Activated T-cell treated with anti-CD3 and anti-CD28 coated beads, Interleukin-2, amount 50 U/mL, for 1 hour (primary cell): ENCODE measurements at regions not wholly inside any gene's neighbourhood (a gene's known extent, or its start where the extent isn't known, plus 50 kb on each side); places are given as distances from the start of the nearest gene placed in this dataset.
"Not testable (repeated sequence)": the region's sequence is repeated elsewhere in the genome, so short reads cannot be mapped to it uniquely, and the experiment has no call there.

Experiments used
- DNase-seq: peaks from one replicate; pipeline ENCODE4 v3.0.0-alpha.2; 2020

DNA sequence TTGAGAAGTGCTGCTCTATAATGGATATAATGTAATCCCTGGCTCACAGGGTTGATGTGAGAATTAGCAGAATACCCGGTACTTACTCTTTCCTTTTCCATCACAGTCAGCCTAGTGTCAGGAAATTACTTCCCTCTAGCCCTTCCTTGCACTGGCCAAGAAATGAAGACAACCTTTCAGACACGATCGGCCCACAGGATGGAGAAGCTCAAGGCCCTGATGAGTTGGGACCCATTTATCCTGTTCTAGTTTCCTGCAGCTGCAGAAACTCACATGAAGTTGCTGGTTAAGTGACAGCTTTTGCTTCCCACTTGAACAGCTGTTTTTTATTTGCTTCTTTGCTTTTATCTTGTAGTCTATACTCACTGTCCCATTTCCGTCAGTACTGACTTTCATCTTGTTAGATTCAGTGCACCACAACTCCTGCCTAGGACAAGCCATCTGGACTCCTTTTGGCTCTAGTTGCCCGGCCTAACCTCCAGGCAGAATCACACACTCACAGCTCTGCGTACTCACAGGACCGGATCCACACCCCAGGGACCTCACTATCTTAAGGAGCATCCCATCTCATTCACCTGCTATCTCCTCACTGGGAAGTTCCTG lies 325.1 kb upstream of the CHRNA7 start:
- not testable (repeated sequence) for DNase-seq

DNA sequence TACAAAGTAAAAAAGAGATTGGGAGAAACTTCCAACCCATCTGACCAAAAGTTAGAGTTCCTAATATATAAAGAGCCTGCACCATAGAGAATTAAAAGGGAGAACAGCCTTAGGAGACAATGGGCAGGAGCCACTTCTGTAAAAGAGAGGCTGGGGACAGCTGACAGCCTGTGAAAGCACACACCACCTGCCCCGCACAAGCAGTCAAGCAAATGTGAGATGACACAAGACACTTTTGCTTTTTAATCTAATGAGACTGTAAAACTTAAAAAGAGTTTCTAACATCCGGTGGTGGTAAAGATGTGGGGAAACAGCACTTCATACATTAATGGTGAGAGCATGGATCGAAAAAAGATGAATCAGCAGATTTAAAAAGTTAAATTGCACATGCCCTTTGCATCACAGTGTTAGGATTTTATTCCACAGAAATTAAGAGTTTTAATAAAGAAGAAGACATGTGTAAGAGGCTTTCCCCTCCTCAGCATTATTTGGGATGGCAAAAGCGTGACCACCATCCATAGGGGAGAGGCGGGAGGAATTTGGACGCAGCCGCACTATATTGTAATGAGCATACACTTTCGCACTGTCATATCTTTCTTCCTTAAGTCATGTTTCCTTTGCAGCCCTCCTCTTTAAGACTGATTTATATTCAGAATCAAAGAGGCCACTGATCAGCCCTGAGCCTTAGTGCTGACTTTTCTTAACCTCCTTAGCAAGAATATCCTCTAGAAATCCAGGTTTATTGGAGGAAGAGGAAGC lies 322.2 kb upstream of the CHRNA7 start:
- DNase-seq, result not testable (repeated sequence)

DNA sequence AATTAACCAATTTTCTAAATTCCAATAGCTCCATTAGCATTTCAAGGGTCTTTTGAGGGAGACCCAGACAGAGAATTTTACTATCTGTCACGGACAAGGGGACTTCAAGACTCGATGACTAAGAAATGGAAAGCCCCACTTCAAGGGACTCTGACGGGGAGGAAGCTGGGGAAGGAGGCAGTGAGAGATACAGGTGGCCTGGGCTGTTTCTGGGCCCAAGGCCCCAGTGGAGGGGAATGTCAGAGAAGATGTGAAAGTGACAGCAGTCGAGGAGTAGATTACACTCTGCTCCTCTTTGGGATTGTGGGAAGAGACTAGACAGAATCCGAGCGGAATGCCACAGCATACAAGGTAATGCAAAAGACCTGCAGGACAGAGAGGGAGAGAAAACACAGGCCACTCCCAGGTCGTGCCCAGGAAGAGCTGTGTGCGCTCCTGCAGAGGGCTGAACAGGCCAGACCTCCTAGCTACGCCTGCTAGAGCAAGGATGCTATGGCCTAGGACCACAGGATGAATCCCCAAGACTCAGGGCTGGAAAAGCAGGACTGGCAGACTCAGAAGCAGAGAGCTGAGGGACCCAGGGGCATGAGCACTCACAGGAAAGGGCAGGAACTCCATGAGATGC lies 321.5 kb upstream of the CHRNA7 start:
- DNase-seq, result not testable (repeated sequence)

DNA sequence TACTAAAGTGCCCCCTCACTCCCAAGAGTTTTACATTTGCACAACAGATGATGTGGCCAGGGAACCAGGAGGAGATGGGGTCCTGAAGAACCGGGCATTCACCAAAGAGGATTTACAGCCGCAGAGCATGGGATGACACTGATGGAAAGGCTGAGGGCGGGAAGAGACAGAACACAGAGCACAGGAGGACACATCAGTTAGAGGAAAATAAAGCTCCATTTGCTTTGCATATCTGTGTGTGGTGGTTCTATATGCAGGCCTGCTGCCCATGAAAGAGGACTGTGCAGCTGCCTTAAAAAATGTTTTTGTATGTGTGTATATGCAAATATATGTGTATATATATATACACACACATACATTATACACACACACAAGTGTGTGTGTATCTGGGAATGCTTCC lies 320.8 kb upstream of the CHRNA7 start:
- not testable (repeated sequence) for DNase-seq

DNA sequence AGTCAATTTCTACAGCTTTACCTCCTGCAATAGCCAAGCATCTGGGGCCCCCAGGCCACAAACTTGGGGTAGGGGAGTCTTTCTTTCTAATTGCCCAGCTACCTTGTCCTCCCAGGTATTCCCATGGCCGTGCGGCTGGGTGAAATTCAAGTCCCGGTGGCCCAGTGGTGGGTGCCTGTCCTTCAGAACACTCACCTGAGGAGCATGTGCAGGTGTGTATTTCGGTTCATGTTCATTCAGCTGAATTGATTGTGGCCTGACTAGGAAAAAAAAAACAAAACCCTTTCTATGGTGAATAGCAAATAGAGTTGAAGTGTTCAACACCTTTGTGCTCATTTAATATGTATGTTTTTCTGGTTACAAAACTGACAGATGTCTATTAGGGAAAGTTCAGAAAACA lies 319.5 kb upstream of the CHRNA7 start:
- DNase-seq, result not testable (repeated sequence)

DNA sequence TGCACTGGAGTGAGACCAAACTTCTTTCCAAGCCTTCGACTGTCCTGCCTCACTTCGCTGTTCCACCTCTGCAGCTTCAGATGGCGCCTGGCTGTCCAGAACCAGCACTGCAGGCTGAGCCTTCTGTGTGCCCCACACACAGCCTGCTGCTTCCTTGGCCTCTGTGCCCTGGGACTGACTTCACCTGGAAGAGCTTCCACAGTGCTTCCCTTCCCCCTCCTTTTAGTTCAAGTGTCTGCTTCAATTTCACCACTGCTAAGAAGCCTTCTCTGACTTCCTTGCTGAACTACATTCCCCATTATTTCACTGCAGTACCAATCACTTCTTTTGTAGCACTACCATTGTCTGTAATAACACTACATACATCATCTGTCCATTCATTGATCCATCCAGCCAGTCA lies 315.1 kb upstream of the CHRNA7 start:
- not testable (repeated sequence) for DNase-seq

DNA sequence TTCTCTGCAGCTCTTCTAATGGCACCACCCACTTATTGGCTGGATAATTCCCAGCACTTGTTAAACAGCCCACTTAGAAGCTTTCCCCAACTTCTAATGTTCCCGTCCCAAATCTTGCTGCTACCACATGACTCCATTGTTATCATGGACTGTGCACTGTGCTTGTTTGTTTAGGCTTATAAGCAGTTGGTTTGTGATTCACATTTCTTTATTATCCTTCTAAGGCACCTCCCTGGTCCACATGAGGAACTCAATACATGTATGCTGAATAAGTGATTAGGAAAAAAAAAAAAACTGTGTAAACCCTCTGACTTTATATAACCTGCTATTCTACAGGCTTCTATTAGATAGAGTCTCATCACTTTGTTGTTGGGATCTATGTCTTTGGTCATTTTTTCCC lies 311.7 kb upstream of the CHRNA7 start:
- DNase-seq, result not testable (repeated sequence)

DNA sequence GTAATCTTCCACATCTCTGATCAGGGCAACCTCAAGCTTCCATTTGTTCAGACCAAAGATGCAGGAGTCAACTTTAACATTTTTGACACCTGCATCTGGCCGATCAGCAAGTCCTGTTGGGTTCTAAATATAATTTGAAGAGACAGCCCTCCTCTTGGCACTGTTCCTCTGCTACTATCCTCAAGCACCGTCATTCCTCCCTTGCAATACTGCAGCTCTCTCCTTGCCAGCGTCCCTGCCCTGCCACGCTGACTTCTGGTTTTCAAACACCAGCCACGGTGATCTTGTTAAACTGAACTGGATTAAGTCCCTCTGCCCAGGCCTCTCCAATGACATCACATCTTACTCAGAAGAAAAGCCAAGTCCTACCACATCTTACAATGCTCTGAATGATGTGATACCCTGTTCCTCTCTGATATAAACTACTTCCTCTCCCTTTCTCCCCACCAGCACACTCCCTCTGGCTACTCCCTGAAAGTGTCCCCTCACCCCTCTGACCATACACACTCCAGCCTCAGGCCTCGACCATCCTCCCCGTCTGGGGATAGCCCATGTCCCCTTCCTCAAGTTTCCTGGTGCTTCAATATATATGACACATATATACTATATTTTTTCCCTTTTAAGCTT lies 310.8 kb upstream of the CHRNA7 start:
- DNase-seq, result not testable (repeated sequence)

DNA sequence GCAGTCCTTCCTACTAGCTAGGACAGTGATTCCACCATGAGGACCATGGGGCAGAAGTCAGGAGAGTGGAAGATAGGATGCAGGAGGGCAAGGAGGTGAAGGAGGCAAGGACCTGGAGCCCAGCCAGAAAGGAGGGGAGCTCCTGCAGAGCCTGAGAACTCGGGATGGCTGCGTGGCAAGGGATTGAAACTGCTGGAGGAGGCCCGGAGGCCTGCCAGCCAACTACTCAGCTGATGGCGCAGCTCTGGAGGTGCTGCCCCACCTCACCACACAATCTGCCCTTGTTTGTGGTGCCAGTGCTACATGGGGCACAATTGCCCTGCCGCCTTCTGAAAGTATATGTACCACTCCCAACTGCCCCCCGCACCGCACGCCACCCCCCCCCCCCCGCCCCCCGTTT lies 307.3 kb upstream of the CHRNA7 start:
- DNase-seq, result not testable (repeated sequence)

DNA sequence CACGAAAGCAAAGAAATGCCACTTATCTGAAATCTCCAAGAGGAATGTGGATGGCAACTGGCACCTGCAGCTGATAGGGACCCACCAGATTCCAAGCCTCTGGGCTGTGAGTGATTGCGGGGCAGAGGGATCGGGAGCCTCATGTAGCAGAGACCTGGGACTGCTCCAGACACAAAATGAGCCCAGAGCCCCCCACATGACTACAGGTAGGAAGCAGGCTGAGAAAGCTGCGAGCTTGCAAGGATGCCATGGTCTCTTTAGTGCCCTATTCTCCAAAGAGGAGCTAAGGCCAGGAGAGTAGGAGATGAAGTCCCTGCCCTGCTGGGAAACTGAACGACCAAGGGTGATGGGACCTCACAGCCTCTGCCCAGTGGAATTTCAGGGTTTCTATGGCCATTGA lies 305.4 kb upstream of the CHRNA7 start:
- not testable (repeated sequence) for DNase-seq

DNA sequence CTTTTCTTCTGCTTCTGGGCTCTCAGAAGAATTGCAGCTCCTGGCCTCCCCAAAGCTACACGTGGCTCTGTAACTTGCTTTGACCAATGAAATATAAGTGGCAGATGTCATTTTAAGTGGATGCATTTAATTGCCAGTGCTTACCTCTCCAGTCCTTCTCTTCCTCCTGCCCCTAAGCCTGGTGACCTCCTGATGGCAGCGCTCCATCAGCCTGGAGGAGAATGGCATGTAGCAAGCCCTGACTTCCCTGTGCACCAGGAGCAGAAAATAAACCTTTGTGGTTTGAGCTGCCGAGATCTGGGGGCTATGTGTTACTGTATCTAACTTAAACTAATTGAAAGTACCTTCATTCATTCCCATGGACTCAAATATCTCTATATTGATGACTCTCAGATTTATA lies 304.7 kb upstream of the CHRNA7 start:
- not testable (repeated sequence) for DNase-seq

DNA sequence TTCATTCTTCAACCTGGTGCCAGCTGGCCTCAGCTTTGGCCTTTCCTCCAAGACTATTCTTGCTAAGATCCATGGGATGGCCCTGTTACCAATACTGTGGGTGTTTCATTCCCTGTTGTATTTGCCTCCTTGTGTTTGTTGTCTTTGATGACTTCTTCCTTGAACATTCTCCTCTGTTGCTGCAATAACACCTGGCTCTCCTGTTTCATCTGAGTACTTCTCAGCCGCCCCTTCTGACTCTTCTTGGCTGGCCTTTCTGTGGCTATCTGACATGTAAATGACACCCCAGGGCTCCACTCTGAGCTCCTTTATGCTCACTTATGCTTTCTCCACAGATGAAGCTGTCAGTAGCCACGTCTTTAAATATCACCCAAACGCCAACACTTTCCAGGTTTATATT lies 302.7 kb upstream of the CHRNA7 start:
- no peak for DNase-seq

DNA sequence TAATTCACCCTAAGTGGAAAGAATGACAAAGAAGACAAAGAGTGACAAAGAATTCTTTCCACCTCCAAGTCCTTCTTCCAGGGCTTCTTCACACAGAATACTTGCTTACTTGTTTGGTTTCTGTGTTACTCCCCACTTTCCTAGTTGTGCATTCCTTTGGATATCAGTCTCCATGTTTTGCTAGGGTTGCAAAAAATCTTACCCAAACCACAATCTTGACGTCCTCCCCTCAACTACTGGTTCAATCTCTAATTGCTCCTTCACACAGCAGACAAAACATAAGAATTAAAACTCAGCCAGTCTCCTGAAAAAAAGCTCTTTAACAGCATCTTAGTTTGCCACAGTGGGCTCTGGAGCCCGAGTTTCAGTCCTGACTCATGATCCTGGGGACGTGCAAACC lies 297.6 kb upstream of the CHRNA7 start:
- no peak for DNase-seq

DNA sequence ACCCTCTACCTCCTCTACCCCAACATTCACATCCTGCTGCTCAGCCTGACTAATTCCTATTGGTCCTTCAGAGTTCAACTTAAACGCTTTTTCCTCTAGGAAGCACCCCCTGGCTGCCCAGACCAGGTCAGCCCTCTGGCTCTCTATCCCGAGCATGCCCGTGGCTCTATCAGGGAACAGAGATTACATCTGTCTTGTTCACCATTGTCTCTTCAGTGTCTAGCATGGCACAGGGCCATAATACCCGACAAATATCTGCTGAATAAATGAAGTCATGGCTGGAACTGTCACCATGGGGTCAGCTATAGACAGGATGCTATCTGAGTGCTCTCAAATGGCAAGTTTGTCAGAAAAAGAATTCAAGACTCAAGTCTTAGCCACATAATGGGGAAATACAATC lies 296.9 kb upstream of the CHRNA7 start:
- no peak for DNase-seq

DNA sequence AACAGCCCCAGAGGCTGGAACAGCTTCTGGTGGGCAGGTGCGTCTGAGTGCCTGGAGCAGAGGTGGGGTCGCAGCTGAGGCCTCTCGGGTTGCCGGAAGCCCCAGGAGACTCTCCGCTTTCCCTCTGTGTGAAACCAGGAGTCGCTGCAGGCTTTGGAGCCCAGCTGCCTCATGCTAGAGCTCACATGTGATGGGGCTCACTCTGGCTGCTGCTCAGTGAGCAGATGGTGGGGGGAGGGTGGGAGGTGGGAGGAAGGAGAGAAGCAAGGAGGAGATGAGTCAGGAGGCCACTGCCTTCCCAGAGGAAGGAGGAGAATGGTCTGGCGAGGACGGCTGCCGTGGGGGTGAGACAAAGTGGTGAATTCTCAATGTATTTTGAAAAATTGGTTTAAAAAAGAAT lies 290.1 kb upstream of the CHRNA7 start:
- no peak for DNase-seq

DNA sequence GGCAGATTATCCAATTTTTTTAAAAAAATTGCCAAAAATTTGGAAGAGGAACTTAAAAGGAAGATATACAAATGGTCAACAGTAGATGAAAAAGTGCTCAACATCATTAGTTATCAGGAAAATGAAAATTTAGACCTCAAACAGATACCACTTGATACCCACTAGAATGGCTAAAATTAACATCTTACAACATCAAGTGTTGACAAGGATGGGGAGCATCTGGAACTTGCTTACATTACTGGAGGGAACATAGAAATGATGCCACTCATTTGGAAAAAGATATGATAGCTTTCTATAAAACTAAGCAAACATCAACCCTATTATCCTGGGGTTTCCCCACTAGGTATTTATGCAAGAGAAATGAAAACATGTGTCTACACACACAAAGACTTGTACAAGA lies 284.5 kb upstream of the CHRNA7 start:
- DNase-seq, result no peak

DNA sequence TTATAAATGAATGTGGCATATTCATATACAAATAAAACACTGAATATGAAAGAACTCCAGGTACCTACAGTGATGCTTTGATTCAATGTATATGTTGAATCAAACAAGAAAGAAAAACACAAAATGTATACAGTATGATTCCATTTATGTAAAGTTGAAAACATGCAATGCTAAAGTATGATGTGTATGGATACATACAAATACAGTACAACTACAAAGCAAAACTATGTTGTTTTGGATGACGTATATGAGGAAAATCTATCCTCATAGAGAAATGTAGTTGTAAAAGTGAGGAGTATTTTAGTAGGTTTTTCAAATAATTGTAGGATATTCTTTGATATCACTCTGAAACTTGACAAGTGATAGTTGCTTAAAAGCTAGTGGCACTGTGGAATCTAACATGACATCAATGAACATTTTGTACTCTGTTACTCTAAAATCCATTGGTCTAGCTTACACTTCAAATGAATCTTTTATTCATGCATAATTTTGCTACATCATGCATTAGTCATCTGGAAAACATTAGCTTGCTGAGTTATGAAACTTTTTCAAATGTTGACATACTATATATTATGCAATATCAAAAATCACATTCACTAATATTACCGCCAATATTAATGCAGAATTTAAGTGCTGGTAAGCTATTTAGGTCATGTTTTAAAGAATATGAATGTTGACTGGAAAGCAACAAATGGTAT lies 278.1 kb upstream of the CHRNA7 start:
- no peak for DNase-seq

DNA sequence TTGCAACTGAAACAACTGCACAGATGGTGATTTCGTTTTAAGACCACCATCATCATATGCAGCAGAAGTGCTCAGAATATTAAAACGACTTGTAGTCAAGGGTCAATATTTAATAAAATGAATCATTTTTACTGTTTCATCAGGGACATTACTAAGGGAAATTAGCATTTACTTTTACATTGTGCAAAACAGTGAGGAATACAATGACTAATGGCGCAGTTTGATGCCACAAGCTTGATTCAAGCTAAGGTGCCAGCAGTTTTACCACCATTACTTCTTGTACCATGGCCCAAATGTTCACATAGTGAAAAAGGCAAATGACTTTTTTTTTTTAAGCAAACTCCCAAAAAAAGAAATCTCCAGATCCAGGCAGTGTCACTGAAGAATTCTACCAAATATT lies 277.4 kb upstream of the CHRNA7 start:
- no peak for DNase-seq

DNA sequence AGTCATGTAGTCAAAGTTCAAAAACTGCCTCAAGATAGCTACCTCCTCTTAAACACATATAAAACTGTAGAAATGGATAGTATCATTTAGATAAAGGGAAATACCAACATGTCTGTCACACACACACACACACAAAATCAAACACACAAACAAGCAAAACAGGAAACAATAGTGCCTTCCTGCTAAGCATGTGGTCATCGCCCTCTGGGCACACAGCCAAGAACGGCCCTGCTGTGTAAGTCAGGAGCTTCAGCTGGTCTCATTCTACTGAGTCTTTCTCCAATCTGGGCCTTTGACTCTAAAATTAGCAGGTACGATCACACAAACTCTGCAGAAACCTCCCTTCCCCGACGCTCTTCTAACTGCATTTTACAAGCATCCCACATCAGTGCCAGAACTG lies 272.2 kb upstream of the CHRNA7 start:
- no peak for DNase-seq

DNA sequence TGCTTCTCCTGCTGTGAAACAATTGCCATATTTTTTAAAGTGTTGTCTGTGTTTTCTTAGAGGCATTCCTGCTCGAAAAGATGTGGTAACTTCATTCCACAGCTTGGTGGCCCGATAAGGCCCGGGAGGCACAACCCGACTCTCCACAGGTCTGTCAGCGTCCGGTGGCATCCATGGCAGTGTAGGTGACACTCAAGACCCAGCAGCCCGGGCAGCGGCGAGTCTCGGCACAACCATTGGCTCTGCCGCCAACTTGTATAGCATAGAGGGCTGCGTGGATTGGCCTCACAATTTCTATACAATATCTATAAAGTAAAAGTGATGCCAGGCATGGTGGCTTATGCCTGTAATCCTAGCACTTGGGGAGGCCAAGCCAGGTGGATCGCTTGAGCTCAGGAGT lies 262.3 kb upstream of the CHRNA7 start:
- DNase-seq, result no peak

DNA sequence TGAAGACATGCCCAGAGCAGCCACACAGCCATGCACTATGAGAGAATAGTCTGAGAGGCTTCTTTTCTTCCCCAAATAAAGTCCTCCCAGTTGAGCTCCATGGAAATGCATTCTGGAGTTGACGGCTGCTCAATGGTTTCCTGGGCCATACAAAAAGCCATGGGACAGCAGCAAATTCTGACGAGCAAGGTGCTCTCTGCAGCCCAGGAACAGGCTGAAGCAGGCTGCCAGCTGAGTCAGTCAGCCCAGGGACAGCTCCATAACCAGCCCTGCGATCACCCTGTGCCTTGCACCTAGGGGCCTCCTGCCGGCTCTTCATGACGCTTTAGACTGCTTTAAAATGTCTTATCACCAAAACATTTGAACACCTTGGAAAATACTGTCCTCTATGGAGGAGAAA lies 256.3 kb upstream of the CHRNA7 start:
- no peak for DNase-seq

DNA sequence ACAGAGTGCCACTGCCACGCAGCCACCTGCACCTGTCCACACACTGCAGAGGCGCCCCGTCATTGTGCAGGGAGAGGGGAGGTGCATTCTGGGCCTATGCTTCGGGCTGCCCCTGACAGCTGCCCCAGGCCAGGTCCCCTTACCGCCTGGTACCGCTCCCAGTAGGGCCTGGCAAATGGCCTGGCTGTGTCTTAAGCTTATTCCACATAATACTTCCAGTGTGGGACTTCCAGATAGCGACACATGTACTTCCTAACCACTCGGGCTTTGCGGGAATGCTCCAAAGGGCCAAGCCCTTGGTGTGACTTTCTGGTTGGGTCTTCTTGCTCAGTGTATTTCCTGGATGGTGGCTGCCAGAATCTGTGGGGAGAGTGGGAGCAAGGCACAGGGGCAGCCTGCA lies 254.3 kb upstream of the CHRNA7 start:
- no peak for DNase-seq

DNA sequence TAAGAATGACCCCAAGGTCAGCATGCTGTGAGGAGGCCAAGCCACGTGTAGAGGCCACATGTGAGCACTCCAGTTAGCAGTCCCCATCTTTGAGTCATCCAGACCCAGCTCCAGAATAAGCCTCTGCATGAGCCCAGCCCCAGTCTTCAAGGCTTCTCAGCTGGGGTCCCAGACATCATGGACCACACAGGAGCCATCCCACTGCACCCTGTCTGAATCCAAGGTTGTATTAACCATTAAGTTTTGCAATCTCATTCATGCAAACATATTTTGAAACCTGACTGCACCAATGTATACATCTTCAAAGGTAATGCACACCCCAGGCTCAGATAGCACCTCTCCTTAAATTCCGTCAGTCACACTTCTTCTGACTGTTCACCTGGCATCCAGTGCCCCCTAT lies 249.1 kb upstream of the CHRNA7 start:
- no peak for DNase-seq
